Skin epidermis (tissue), 12 donors: ENCODE measurements at regions not wholly inside any gene's neighbourhood (a gene's known extent, or its start where the extent isn't known, plus 50 kb on each side); places are given as distances from the start of the nearest gene placed in this dataset.
A peak's percentile ranks its signal among the peaks of the same experiment; 100 is the strongest.

Experiments used
- H3K27ac ChIP-seq, 21 experiments: fragments of 200-600 bp; sonication (generic) in 11 of 21; one replicate each; pipeline ENCODE4 v1.5.0; 2020; ENCODE audit warnings: mild to moderate bottlenecking in 3 of 21, inconsistent platforms in 2 of 21, moderate library complexity in 2 of 21
- H3K4me3 ChIP-seq, 7 experiments: fragments of 200-600 bp; sonication (generic) in 2 of 7; one replicate each; pipeline ENCODE4 v1.5.0; 2020; ENCODE audit warnings: inconsistent platforms in 2 of 7, mild to moderate bottlenecking in 2 of 7, moderate library complexity in 1 of 7

DNA sequence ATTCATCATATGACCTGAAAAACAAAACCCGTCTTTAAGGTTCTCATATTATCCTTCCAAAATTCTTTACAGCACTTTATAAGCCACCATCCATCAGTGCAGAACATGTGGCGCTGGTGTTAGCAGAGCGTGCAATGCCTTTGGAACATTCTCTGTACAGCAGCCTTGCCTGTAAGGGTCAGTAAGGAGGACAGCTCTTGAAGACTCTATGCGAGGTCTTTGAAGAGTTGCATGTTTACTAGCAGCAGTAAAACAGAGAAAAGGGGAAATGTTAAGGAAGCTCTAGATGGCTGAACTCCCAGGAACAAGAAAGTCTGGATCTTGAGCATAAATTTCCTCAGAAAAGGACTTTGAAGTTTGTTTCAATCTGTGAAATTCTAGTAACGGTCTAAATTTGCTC lies 365.6 kb downstream of the DUSP10 start:
- H3K4me3 ChIP-seq: no peak overlapping the region
- no peak overlapping the region for H3K27ac ChIP-seq

DNA sequence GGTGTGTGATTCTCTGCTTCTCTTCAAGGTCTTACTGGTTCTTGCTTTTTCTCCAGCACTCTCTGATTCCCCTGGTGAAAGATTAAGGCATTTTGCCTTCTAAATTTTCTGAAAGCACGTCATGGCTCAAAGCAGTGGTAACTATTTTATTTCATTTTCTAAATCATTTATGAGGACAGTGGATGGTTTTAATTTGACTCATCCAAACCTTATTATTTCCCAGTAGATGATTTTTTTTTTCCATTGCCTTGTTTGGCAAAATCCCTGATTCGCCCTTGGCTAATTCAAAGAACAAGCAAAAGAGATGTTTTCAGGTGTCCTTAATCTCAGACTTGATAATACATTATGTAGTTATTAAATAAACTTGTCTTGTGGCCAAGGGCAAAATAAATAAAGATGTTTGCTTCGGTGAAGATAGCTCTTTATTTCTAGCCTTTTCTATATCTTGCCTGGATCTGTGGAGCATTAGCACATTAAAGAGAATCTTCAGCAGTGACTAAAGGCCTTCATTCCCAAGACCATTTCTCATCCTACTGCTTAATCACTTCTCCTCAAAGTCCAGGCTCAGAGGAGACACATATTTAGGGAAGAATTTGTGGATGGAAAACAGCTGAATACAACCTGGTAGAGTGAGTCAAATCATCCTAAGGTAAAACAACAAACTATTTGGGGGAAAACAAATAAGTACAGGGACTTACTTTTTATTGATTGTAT lies 359.8 kb downstream of the DUSP10 start:
- H3K27ac ChIP-seq: peak overlapping the region in 10 of 21 experiments; percentile 5 to 81 (median 58)

GRCh38 chr1:221392453-221392852 lies 349.4 kb downstream of the DUSP10 start:
- no peak overlapping the region for H3K4me3 ChIP-seq
- H3K27ac ChIP-seq: peak overlapping the region in 3 of 21 experiments; percentile 1 to 69 (median 55)

More for the DNA sequence above, 359.8 kb downstream of the DUSP10 start:
- no peak overlapping the region for H3K4me3 ChIP-seq

DNA sequence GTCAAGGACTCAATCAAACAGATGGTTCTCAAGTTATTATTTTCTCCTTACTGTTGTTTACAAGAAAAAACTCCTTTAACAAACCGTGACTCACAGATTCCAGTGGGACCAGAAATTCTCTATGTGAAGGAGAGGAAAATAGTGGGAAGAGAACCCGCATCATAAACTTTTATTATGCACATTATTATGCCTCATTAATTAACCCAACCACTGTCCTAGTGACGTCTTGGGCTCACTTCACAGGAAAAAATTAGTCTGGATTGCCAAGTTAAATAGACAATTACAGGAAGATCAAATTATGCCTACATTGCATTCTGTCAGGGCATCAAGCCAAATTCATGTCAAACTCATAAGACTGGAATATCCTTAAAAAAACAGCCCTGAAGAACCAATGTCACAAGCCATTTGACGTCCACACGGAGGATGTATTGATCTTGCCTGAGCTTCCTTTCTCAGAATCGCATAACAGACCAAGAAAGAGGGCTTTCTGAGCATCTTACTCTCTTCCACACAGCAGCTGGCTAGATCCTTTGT lies 347.8 kb downstream of the DUSP10 start:
- peak overlapping the region in 6 of 21 experiments; percentile 2 to 70 (median 62) for H3K27ac ChIP-seq
- no peak overlapping the region for H3K4me3 ChIP-seq

DNA sequence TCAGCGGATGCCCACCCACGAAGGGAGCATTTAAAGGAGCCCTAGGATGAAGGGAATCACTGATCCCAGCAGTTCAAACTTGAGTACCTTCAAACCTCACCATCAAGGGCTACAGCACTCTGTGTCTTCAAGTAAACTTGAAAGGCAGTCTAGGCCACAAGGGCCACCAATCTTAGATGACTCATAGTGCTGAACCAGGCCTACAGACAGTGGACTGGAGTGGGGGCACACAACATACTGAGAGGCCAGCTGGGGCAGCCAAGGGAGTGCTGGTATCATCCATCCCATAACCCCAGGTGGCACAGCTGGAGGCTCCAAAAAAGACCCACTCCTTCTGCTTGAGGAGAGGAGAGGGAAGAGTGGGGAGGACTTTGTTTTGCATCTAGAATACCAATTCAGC lies 345.4 kb downstream of the DUSP10 start:
- no peak overlapping the region for H3K4me3 ChIP-seq
- H3K27ac ChIP-seq: no peak overlapping the region

- H3K27ac ChIP-seq: no peak overlapping the region
- H3K4me3 ChIP-seq: no peak overlapping the region
Measured at GRCh38 chr1:221397141-221397540, 344.7 kb downstream of the DUSP10 start.

DNA sequence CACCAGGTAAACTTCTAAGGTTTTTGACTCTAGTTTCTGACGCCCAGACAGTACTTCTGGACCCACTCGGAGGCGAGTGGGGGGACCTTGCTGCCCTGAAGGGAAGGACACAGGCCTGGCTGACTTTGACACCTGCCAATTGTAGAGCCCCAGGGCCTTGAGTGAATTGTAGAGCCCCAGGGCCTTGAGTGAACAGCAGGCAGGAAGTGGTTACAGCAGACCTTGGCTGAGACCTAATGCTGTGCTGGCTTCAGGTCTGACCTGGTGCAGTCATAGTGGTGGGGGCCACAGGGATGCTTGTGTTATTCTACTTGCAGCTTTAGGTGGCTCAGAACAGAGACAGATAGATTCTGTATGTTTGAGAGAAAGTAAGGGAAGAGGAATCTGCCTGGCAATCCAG lies 344.3 kb downstream of the DUSP10 start:
- H3K27ac ChIP-seq: no peak overlapping the region
- no peak overlapping the region for H3K4me3 ChIP-seq

GRCh38 chr1:221405146-221405545 lies 336.7 kb downstream of the DUSP10 start:
- no peak overlapping the region for H3K27ac ChIP-seq
- no peak overlapping the region for H3K4me3 ChIP-seq

DNA sequence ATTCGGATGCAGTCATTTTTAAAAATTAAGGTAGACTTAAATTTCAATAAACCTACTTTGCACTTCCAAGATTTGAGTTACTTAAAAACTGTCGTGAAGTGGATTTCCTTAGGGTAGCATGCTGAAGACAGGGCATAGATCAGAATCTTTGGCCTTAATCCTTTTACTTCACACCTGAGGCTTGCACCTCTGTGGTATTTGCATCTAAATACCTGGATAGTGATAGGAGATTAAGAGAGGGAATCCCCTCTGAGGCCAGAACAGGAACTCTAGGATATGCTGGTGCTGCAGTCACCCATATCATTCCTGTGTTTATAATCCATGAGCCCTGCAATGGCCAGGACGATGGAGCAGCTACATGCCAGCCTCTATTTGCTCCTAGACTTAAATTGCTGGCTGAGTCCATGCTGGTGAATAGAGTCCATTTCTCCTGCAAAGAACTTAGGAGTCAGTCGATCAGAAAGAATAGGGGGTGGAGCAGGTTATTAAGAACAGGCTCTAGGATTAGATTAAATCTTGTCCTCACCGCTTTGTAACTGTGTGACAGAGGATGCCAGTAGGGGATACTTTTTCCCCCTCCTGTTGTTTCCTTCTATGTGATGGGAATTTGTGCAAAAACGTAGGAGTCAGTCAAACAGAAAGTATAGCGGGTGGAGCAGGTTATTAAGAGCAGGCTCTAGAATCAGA lies 333.6 kb downstream of the DUSP10 start:
- Histone ChIP-seq H3K4me3 (no peak overlapping the region), H3K27ac (no peak overlapping the region)

GRCh38 chr1:221411283-221411682 lies 330.6 kb downstream of the DUSP10 start:
- H3K4me3 ChIP-seq: no peak overlapping the region
- H3K27ac ChIP-seq: no peak overlapping the region

DNA sequence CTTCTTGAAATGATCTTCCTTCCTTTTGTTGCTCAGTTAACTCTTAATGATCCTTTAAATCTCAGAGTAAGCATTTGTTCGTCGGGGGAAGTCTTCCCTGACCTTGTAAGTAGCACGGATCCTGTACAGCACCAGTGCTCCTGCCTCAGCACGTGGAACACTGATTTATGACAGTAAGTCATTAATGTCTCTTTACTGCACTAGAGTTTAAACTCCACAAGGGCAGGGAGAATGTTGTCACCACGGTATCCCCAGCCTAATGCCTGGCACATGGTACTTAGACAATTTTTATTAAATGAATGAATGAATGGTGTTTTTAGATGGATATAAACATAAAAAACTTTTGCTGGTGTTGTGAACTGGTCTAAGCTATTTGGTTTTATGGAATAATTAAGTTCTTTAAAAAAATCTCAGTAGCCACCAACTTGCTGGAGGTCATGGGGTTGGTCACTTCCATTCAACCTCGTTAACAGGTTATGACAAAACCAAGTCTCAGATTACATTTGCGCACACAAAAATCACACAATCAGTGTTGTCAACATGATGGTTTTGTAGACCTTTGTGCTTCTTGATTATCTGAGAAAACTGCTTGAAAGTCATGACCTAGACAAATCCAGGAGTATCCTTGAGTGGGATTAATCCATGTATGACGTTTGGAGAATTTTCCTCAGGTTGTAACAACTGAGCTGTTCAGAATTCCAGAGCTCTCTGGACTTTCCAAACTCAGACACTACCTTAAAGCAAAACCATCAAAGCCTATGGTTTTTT lies 326.9 kb downstream of the DUSP10 start:
- H3K27ac ChIP-seq: no peak overlapping the region
- H3K4me3 ChIP-seq: no peak overlapping the region

- H3K4me3 ChIP-seq: no peak overlapping the region
- H3K27ac ChIP-seq: no peak overlapping the region
Measured at GRCh38 chr1:221415651-221416050, 326.2 kb downstream of the DUSP10 start.

DNA sequence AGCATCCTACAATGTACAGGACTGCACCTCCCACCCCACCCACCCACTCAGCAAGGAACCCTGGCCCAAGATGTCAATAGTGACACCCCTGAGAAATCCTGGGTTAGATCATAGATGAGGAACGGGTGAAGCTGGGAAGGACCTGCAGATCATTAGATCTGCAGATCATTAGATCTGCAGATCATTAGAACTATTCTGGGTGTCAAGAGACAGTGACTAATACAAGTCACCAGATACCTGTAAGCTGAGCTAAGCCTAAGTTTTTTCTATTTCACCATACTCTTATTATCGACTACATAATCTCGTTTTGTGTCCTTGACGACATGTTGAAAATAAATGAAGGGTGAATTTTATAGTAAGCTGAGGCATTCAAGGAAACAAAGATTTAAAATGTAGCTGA lies 325.7 kb downstream of the DUSP10 start:
- Histone ChIP-seq H3K4me3 (no peak overlapping the region), H3K27ac (no peak overlapping the region)

GRCh38 chr1:221416723-221417122 lies 325.2 kb downstream of the DUSP10 start:
- H3K4me3 ChIP-seq: no peak overlapping the region
- no peak overlapping the region for H3K27ac ChIP-seq

- H3K27ac ChIP-seq: no peak overlapping the region
- no peak overlapping the region for H3K4me3 ChIP-seq
Measured at GRCh38 chr1:221418346-221418745, 323.5 kb downstream of the DUSP10 start.

DNA sequence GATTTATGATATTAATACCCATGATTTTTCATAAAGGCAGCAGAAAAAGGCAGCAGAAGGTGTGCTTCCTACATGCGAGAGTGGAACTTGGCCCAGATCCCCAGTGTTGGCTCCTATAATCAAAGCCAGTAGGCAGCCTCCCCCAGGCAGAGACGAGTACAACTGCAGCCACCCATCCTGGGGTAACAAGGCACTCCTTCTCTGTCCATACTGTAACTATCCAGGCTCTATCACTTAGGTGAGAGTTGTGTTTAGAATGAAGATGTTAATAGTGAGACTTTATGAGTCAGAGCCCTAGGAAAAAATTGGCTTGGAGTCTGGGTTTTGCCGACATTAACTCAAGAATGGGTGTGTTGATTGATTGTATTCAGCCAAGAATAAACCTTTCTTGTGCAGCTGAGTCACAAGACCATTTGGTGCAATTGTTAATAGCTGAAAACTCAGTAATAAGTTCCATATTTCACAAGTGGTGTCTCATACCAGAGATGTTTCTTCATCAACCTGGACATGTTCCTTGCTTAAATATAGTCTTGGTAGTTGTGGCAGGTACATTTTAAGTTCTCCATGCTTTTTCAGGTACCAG lies 322.3 kb downstream of the DUSP10 start:
- Histone ChIP-seq H3K27ac (peak overlapping the region in 2 of 21 experiments; percentile 26 to 57), H3K4me3 (no peak overlapping the region)

DNA sequence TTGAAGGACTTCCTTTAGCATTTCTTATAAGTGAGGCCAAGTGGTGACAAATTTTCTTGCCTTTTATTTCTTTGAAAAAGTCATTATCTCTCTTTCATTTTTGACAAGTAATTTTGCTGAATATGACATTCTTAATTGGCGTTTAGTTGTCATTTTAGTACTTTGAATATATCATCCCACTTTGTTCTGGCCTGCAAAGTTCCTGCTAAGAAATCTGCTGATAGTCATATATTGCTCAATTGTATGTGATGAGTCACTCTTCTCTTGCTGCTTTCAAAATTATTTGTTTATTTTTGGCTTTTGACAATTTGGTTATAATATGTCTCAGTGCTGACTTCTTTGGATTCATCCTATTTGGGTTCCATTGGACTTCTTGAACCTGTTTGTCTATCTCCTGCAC lies 312.6 kb downstream of the DUSP10 start:
- Histone ChIP-seq H3K4me3 (no peak overlapping the region), H3K27ac (no peak overlapping the region)

DNA sequence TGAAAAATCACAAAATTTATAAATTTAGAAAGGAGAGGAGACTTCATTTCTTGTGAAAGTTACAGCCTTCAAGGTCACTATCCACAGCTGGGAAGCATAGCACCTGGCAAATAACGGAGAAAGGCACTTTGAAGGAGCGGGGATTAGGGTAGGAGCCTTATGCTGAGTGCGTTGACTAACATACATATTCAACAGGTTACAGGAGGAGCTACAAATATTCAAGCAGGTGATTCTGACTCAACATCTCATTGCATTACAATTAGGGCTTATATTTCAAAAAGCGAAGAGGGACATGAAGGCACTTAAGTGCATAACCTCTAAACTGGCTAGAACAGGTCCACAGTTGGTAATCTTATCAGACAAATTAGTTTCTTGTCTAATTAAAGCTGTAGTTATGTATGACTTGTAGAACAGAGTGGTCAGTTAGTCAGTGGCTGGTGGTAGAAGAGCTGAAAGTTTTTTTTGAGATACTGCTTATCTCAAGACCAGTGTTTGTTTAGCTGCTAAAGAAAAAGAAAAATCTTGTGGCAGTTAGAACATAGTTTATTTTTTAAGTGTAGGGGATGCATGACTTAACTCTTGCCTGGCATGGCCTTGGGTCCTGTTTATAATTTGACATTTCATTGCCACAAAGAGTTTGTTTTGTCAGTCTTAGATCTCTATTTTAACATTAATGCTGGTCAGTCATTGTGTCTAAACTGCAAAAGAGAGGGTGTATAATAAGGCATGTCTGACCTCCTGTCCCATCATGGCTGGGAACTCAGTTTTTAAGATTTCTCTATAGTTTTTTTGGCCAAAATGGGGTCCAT lies 311.5 kb downstream of the DUSP10 start:
- H3K4me3 ChIP-seq: no peak overlapping the region
- H3K27ac ChIP-seq: no peak overlapping the region

DNA sequence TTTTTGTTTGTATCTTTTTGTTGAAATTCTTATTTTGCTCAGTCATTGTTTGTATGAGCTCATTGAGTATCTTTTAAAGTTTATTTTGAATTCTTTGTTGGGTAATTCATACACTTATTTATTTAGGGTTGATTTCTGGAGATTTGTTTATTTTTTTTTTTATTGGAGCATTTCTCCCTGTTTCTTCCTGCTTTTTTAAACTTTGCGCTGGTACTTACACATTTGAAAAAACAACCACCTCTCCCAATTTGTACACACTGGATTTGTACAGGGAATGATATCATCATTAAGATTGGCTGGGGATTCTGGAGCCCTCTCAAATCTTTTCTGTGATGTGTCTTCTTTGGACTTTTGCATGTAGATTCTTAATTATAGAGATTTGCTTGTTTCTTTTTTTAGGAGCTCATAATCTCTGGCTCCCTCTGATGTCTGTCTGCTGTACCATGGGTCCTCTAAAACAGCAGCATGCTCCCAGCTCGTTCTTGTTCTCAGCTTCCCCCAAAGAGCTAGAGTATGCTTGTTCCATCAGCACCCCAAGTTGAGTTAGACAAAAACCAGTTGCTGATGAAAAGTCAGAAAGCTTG lies 310.7 kb downstream of the DUSP10 start:
- Histone ChIP-seq H3K4me3 (no peak overlapping the region), H3K27ac (no peak overlapping the region)
